Naive thymus-derived CD8-positive, alpha-beta T cell (primary cell): ENCODE measurements at regions not wholly inside any gene's neighbourhood (a gene's known extent, or its start where the extent isn't known, plus 50 kb on each side); places are given as distances from the start of the nearest gene placed in this dataset.

Experiments used
- ATAC-seq, 2 donors: fragments of 150-1000 bp; cut with Tn5 transposase in 1 of 2; sonication (Bioruptor Pico), chemical (Tn5 transposase) in 1 of 2; 1 replicate in 1 of 2; 2 replicates in 1 of 2; pipeline ENCODE4 v1.10.0; 2021; ENCODE audit warnings: mild to moderate bottlenecking in 2 of 2, moderate library complexity in 2 of 2
- POLR2A ChIA-PET: fragments of 350-600 bp; sonication (Branson Sonifier 250); formaldehyde crosslinking; loops from one replicate; lab custom pipeline; 2021; ENCODE audit warnings: antibody characterized with exemption; lab: Charles Lee
- DNase-seq, 10 donors: peaks; one replicate each; pipeline versions ENCODE4 v3.0.0 to v3.0.0-alpha.2; 2020 to 2022
- H3K27ac Mint-ChIP-seq, 10 donors: one replicate each; pipeline ENCODE4 v1.8.0; 2020 to 2022; ENCODE audit warnings: mild to moderate bottlenecking in 10 of 10, mixed read lengths in 10 of 10, moderate library complexity in 4 of 10, inconsistent platforms in 1 of 10
- H3K27me3 Mint-ChIP-seq, 5 donors: one replicate each; pipeline ENCODE4 v1.8.0; 2021 to 2022; ENCODE audit warnings: mixed read lengths in 5 of 5
- H3K36me3 Mint-ChIP-seq, 3 donors: one replicate each; pipeline ENCODE4 v1.8.0; 2020 to 2022; ENCODE audit warnings: mixed read lengths in 3 of 3, mild to moderate bottlenecking in 2 of 3, inconsistent platforms in 1 of 3
- H3K4me1 Mint-ChIP-seq, 4 donors: one replicate each; pipeline ENCODE4 v1.8.0; 2021 to 2022; ENCODE audit warnings: mixed read lengths in 4 of 4
- H3K4me3 Mint-ChIP-seq, 10 donors: one replicate each; pipeline ENCODE4 v1.8.0; 2020 to 2022; ENCODE audit warnings: mild to moderate bottlenecking in 10 of 10, mixed read lengths in 10 of 10, moderate library complexity in 6 of 10, inconsistent platforms in 1 of 10
- H3K9me3 Mint-ChIP-seq, 9 donors: one replicate each; pipeline ENCODE4 v1.8.0; 2020 to 2022; ENCODE audit warnings: mixed read lengths in 9 of 9, mild to moderate bottlenecking in 3 of 9, inconsistent platforms in 1 of 9, moderate library complexity in 1 of 9

DNA sequence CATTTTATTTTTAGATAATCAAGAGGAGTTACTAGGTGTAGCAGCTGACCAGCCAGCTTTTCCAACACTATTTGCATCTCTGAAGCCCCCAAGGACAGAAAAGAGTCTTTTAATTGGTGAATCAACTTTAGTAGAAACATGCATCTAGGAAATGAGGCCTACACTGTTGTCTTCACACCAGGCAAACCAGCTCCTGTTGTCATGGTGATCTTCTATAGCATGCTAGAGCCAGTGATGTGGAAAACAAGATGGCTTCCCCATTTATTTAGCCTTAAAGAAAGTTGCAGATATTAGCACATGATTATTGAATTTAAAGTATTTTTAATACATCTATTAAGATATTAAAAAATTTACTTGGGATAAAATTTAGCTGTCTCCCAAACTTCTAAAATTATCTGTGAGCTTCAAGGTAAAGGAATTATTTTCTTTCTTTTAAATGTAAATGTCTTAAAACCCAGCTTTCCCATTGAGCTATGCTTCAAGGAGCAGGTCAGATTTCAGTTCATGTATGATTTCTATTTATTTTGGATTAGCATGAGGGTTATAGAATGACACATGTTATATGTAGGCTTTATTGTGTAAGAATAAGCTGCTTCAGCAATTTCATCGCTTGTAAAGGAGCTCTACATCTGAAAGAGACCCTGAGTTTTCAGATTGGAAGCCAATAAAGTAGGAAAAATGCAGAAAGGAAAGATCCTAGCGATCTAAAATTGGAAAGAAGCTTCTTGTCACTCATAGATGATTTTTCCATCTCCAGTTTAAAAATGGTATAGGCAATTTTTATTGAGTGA is 564.9 kb upstream of the CITED2 start:
- Mint-ChIP-seq H3K4me3 (no peak overlapping the region), H3K27me3 (peaks cover 0 to 1% (median 0%) of the 10 kb centered on the region in 5 donors), H3K36me3 (no peaks in the 10 kb centered on the region), H3K9me3 (no peaks in the 10 kb centered on the region), H3K4me1 (no peaks in the 10 kb centered on the region), H3K27ac (no peak overlapping the region)
- DNase-seq (no peak), ATAC-seq (no peak)
- POLR2A ChIA-PET, result no interaction called here

DNA sequence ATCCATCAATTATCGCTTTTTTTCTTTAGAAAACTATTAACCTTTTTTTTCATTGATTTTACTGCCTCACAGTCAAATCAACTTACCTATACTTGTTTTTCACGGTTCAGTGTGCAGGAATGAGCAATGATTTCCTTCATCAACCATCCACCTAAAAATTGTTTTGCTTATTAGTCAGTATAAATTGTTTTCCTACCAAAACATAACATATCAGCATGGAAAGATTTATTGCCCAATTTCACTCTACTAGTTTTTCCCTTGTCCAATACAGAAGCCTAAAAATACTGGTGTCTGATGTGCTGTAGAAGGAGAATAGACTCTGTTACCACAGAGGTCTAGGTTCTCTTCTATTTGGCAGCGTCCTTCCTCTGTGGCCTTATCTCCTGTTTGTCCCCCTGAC is 558.2 kb upstream of the CITED2 start:
- Mint-ChIP-seq H3K27ac (no peak overlapping the region), H3K4me3 (no peak overlapping the region), H3K36me3 (no peaks in the 10 kb centered on the region), H3K9me3 (no peaks in the 10 kb centered on the region), H3K27me3 (peaks cover 0 to 3% (median 0%) of the 10 kb centered on the region in 5 donors), H3K4me1 (no peaks in the 10 kb centered on the region)
- DNase-seq (no peak), ATAC-seq (no peak)
- POLR2A ChIA-PET, result no interaction called here

DNA sequence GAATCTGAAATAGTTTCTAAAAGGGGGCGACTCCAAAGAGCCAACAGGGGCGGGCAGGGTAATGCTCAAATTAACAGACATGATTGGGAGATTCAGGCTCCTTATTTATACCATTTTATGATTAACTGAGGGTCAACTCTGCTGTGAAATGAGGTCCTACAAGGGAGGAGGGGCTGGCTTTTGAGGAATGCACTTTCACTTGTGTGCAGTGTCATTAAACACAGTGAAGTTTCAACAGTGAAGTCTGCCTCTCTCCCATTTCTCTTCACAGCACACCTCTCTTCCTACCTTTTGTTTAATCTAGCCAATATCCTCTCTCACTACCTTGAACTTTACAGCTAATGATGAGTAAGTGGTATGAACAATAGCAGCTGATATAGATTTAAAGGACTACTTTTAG is 557.3 kb upstream of the CITED2 start:
- POLR2A ChIA-PET, result no interaction called here
- DNase-seq (no peak), ATAC-seq (no peak)
- H3K27me3 Mint-ChIP-seq, result peaks cover 0 to 3% (median under 1%) of the 10 kb centered on the region in 5 donors
- H3K9me3 Mint-ChIP-seq, result no peaks in the 10 kb centered on the region
- no peak overlapping the region for H3K27ac Mint-ChIP-seq
- H3K4me1 Mint-ChIP-seq, result no peaks in the 10 kb centered on the region
- no peaks in the 10 kb centered on the region for H3K36me3 Mint-ChIP-seq
- H3K4me3 Mint-ChIP-seq, result no peak overlapping the region

GRCh38 chr6:139927742-139928305 is 553.4 kb upstream of the CITED2 start:
- no peaks in the 10 kb centered on the region for H3K36me3 Mint-ChIP-seq
- POLR2A ChIA-PET, result no interaction called here
- H3K9me3 Mint-ChIP-seq, result no peaks in the 10 kb centered on the region
- H3K27ac Mint-ChIP-seq, result no peak overlapping the region
- no peaks in the 10 kb centered on the region for H3K4me1 Mint-ChIP-seq
- no peak for DNase-seq
- ATAC-seq, result no peak
- no peak overlapping the region for H3K4me3 Mint-ChIP-seq
- peaks cover 0 to 19% (median 12%) of the 10 kb centered on the region in 5 donors for H3K27me3 Mint-ChIP-seq

- Mint-ChIP-seq H3K9me3 (no peaks in the 10 kb centered on the region), H3K36me3 (no peaks in the 10 kb centered on the region), H3K27ac (no peak overlapping the region), H3K27me3 (peaks cover 0 to 23% (median 12%) of the 10 kb centered on the region in 5 donors), H3K4me1 (no peaks in the 10 kb centered on the region), H3K4me3 (no peak overlapping the region)
- DNase-seq, result no peak
- ATAC-seq, result no peak
- POLR2A ChIA-PET, result no interaction called here
Observed at GRCh38 chr6:139927236-139927635, 552.8 kb upstream of the CITED2 start.

DNA sequence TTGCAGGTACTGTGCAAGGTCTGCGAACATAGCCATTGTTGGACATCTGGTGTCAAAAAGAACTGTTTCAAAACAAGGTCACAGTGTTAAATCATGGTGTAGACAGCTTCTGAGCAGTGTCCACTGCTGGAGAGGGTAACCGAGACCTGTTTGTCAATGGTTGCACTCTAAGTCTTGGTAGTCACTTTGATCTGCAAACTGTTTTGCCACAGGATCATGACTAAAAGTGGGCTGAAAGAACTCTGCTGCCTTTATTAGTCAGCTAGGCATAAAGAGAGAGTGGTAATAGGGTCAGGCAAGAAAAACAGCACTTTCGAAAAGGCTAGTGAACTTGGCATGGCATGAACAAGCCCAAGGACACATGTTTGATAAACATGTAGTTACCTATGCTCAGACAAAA is 552.3 kb upstream of the CITED2 start:
- Mint-ChIP-seq H3K36me3 (no peaks in the 10 kb centered on the region), H3K27ac (no peak overlapping the region), H3K4me3 (no peak overlapping the region), H3K9me3 (no peaks in the 10 kb centered on the region), H3K27me3 (peaks cover 0 to 27% (median 14%) of the 10 kb centered on the region in 5 donors), H3K4me1 (no peaks in the 10 kb centered on the region)
- ATAC-seq (no peak), DNase-seq (no peak)
- POLR2A ChIA-PET, result no interaction called here

GRCh38 chr6:139925894-139926641 is 551.6 kb upstream of the CITED2 start:
- peaks cover 0 to 27% (median 18%) of the 10 kb centered on the region in 5 donors for H3K27me3 Mint-ChIP-seq
- no peak overlapping the region for H3K27ac Mint-ChIP-seq
- no peaks in the 10 kb centered on the region for H3K4me1 Mint-ChIP-seq
- H3K9me3 Mint-ChIP-seq, result no peaks in the 10 kb centered on the region
- no peak overlapping the region for H3K4me3 Mint-ChIP-seq
- ATAC-seq (no peak), DNase-seq (no peak)
- H3K36me3 Mint-ChIP-seq, result no peaks in the 10 kb centered on the region
- POLR2A ChIA-PET, result no interaction called here

- DNase-seq, result no peak
- H3K27ac Mint-ChIP-seq, result peak overlapping the region in 1 of 10 donors; percentile 53
- POLR2A ChIA-PET, result no interaction called here
- no peak for ATAC-seq
- H3K27me3 Mint-ChIP-seq, result peaks cover 2 to 33% (median 23%) of the 10 kb centered on the region in 5 donors
- H3K4me1 Mint-ChIP-seq, result peaks cover 5 to 15% (median 8%) of the 10 kb centered on the region in 4 donors
- H3K36me3 Mint-ChIP-seq, result no peaks in the 10 kb centered on the region
- no peak overlapping the region for H3K4me3 Mint-ChIP-seq
- H3K9me3 Mint-ChIP-seq, result no peaks in the 10 kb centered on the region
Observed at GRCh38 chr6:139923964-139924475, 549.6 kb upstream of the CITED2 start.

GRCh38 chr6:139922236-139922635 is 547.8 kb upstream of the CITED2 start:
- Mint-ChIP-seq H3K9me3 (no peaks in the 10 kb centered on the region), H3K27me3 (peaks cover 2 to 39% (median 23%) of the 10 kb centered on the region in 5 donors), H3K36me3 (no peaks in the 10 kb centered on the region), H3K27ac (no peak overlapping the region), H3K4me3 (no peak overlapping the region), H3K4me1 (peaks cover 5 to 18% (median 8%) of the 10 kb centered on the region in 4 donors)
- POLR2A ChIA-PET, result no interaction called here
- no peak for ATAC-seq
- DNase-seq, result no peak

DNA sequence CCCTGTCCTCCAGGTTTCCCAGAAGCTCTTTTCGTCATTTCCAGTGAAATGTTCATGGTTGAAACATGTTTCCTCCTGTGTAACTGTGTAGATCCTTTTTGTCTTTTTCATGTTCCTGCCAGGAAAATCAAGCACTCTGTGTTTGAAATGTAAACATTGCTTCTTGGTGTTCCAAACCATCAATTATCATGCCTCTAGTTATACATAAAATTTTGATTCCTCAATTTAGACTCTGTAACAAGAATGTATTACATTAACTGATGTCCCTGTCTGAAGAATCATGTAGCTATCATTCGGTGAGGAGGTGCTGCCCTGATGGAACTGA is 546.3 kb upstream of the CITED2 start:
- no peaks in the 10 kb centered on the region for H3K9me3 Mint-ChIP-seq
- H3K27me3 Mint-ChIP-seq, result peaks cover 5 to 35% (median 22%) of the 10 kb centered on the region in 5 donors
- H3K36me3 Mint-ChIP-seq, result no peaks in the 10 kb centered on the region
- ATAC-seq (no peak), DNase-seq (no peak)
- POLR2A ChIA-PET, result no interaction called here
- H3K27ac Mint-ChIP-seq, result no peak overlapping the region
- no peak overlapping the region for H3K4me3 Mint-ChIP-seq
- H3K4me1 Mint-ChIP-seq, result peaks cover 5 to 18% (median 8%) of the 10 kb centered on the region in 4 donors

- Mint-ChIP-seq H3K27me3 (peaks cover 5 to 31% (median 20%) of the 10 kb centered on the region in 5 donors), H3K9me3 (no peaks in the 10 kb centered on the region), H3K27ac (no peak overlapping the region), H3K36me3 (no peaks in the 10 kb centered on the region), H3K4me3 (peak overlapping the region in 1 of 10 donors; percentile 3), H3K4me1 (peaks cover 5 to 18% (median 8%) of the 10 kb centered on the region in 4 donors)
- POLR2A ChIA-PET, result no interaction called here
- DNase-seq (no peak), ATAC-seq (no peak)
Observed at GRCh38 chr6:139920027-139920775, 545.8 kb upstream of the CITED2 start.

GRCh38 chr6:139919107-139920026 is 544.9 kb upstream of the CITED2 start:
- no peak overlapping the region for H3K27ac Mint-ChIP-seq
- H3K4me3 Mint-ChIP-seq, result peak overlapping the region in 1 of 10 donors; percentile 3
- peaks cover 5 to 27% (median 16%) of the 10 kb centered on the region in 5 donors for H3K27me3 Mint-ChIP-seq
- peaks cover 0 to 8% (median under 1%) of the 10 kb centered on the region in 9 donors for H3K9me3 Mint-ChIP-seq
- no peak for ATAC-seq
- DNase-seq, result no peak
- peaks cover 5 to 18% (median 8%) of the 10 kb centered on the region in 4 donors for H3K4me1 Mint-ChIP-seq
- POLR2A ChIA-PET, result no interaction called here
- H3K36me3 Mint-ChIP-seq, result peaks cover 0 to 2% (median 0%) of the 10 kb centered on the region in 3 donors
